SK-N-MC (cell line): ENCODE measurements at regions not wholly inside any gene's neighbourhood (a gene's known extent, or its start where the extent isn't known, plus 50 kb on each side); places are given as distances from the start of the nearest gene placed in this dataset.

Experiments used
- DNase-seq: peaks from one replicate; pipeline ENCODE4 v3.0.0-alpha.2; 2011; ENCODE audit warnings: low read depth, low spot score
- H3K27ac ChIP-seq: fragments of 200-600 bp; sonication (generic); 2 replicates; pipeline ENCODE4 v1.5.1; 2016; ENCODE audit warnings: mixed run types
- H3K36me3 ChIP-seq: fragments of 200-600 bp; sonication (generic); 2 replicates; pipeline ENCODE4 v1.6.1; 2017; ENCODE audit warnings: antibody characterized with exemption, low read length, mixed read lengths; ENCODE audit not compliant: insufficient read depth
- H3K4me3 ChIP-seq: fragments of 200-600 bp; sonication (generic); 2 replicates; pipeline ENCODE4 v1.5.1; 2016
- H3K9ac ChIP-seq: fragments of 200-600 bp; sonication (generic); 2 replicates; pipeline ENCODE4 v1.8.0; 2017; ENCODE audit warnings: mixed run types, mixed read lengths; ENCODE audit not compliant: insufficient read length
- H3K9me3 ChIP-seq: fragments of 200-600 bp; sonication (generic); 2 replicates; pipeline ENCODE4 v1.6.1; 2017; ENCODE audit warnings: low read depth, mild to moderate bottlenecking, antibody characterized with exemption, low read length, moderate library complexity, mixed read lengths
- EZH2 ChIP-seq: fragments of 200-600 bp; sonication (generic); IDR thresholded peaks from one replicate; pipeline ENCODE4 v1.6.1; 2017; ENCODE audit warnings: antibody characterized with exemption
- FOXP2 ChIP-seq: optimal IDR thresholded peaks from 2 replicates; pipeline ENCODE3; 2011; ENCODE audit warnings: mild to moderate bottlenecking, moderate library complexity; ENCODE audit not compliant: insufficient read depth; ENCODE audit errors: extremely low read length, control extremely low read depth
- POLR2AphosphoS5 ChIP-seq: IDR thresholded peaks from 2 replicates; pipeline ENCODE4 v1.6.1; 2012; ENCODE audit warnings: mild to moderate bottlenecking, low read depth, low read length, borderline replicate concordance

- Histone ChIP-seq H3K36me3 (no peaks in the 10 kb centered on the region), H3K9me3 (no peaks in the 10 kb centered on the region), H3K4me3 (no peak overlapping the region), H3K9ac (no peak overlapping the region), H3K27ac (no peak overlapping the region)
- TF ChIP-seq EZH2 (no peak), FOXP2 (no peak), POLR2AphosphoS5 (no peak)
- no peak for DNase-seq
Measured at GRCh38 chr5:171681677-171682076, 103.9 kb upstream of the SMIM23 start.

DNA sequence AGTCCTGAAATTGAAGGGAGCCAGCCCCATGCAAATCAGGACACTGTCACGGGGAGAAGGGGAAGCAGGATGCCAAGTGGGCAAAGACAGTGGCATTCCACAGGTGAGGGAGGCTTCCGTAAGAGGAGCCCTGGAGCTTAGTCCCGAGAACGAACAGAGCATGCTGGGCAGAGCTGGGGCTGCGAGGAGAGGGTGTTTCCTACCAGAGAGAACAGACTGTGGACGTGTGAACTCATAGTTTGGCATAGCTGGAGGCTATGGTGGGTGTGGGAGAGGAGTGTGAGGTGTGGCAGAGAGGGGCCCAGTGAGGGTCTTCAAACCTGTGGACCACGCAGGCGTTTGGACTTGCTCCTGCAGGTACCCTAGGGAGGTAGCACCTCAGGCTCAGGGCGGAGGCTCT, 102.8 kb upstream of the SMIM23 start:
- TF ChIP-seq FOXP2 (no peak), POLR2AphosphoS5 (no peak), EZH2 (no peak)
- no peaks in the 10 kb centered on the region for H3K9me3 ChIP-seq
- no peak overlapping the region for H3K4me3 ChIP-seq
- no peak for DNase-seq
- H3K9ac ChIP-seq: no peak overlapping the region
- H3K36me3 ChIP-seq: no peaks in the 10 kb centered on the region
- H3K27ac ChIP-seq: no peak overlapping the region

DNA sequence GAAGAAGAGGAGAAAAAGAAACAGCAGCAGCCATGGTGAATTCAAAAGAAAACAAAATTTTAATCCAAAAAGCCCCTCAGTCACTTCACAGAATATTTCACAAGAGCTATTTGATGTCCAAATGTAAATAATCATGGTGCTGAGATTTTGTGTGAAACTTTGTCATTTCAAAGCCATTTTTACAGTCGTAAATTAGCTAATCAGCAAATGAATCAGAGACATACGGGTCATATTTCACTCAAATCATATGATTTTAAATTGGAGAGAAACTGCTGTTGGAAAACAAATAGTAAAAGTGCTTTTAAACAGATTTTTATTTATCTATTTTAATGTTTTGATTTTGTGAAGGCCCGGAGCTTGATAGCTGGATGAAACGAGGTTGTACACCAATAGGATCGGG, 101.4 kb upstream of the SMIM23 start:
- DNase-seq: no peak
- H3K9ac ChIP-seq: no peak overlapping the region
- no peak overlapping the region for H3K4me3 ChIP-seq
- H3K36me3 ChIP-seq: no peaks in the 10 kb centered on the region
- H3K9me3 ChIP-seq: no peaks in the 10 kb centered on the region
- H3K27ac ChIP-seq: no peak overlapping the region
- TF ChIP-seq FOXP2 (no peak), EZH2 (no peak), POLR2AphosphoS5 (no peak)

DNA sequence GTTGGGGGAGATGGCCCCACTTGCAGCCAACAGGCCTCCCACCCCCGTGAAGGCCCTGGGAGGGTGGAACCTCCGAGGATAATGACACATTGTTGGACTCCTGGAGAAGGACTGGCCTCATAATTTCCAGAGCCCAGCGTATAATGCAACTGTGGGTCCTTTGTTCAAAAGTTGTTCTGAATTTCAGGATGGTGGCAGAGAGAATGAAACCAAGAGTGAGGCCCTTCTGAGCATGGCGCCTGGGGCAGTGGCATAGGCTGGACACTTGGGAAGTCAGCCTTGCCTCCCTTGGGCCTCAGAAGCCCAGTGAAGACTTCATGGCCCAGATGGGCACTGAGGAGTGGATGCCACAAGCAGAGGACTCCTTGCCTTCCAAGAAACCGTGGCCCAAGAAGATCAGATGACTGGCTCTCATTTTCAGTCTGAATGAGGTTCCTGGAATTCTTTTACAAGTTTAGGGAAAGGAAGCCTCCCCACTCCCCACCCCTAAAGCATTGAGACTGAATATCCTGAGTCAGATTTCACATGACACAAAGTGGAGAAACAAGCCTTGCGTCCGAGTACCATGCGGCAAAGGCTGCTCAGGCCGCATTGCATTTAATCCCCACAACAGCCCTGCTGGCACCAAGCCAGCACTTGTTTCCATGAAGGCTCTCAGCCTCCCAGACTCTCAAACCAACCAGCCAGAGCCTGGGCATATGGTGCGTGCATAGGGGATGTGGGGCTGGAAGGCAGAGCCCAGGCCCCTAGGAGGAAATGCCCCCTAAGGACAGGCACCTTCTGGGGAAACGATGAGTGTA, 96.7 kb upstream of the SMIM23 start:
- H3K4me3 ChIP-seq: no peak overlapping the region
- no peaks in the 10 kb centered on the region for H3K36me3 ChIP-seq
- DNase-seq: no peak
- H3K27ac ChIP-seq: no peak overlapping the region
- H3K9ac ChIP-seq: no peak overlapping the region
- H3K9me3 ChIP-seq: no peaks in the 10 kb centered on the region
- TF ChIP-seq EZH2 (no peak), FOXP2 (no peak), POLR2AphosphoS5 (no peak)

- no peak overlapping the region for H3K27ac ChIP-seq
- no peaks in the 10 kb centered on the region for H3K36me3 ChIP-seq
- DNase-seq: no peak
- H3K4me3 ChIP-seq: no peak overlapping the region
- H3K9ac ChIP-seq: no peak overlapping the region
- TF ChIP-seq EZH2: no peak
- no peak for TF ChIP-seq POLR2AphosphoS5
- TF ChIP-seq FOXP2: no peak
- H3K9me3 ChIP-seq: no peaks in the 10 kb centered on the region
Measured at GRCh38 chr5:171689853-171690417, 95.7 kb upstream of the SMIM23 start.

DNA sequence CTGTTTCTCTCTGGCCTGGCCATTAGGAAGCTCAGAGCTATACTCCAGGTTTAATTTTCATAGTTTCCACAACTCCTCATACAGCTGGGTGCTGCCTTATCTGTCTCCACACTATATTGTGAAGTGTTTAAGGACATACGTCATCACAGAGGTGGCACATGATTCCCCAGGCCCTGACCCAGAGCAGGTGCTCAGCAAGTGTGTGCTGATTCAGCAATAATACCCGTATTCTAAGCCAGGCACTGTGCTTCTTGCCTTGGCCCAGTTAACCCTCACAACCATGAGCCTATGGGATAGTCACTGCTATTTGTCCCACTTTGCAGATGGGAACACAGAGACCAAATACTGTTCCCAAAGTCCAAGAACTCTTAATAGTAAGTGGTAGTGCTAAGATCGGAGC, 93.5 kb upstream of the SMIM23 start:
- Histone ChIP-seq H3K27ac (no peak overlapping the region), H3K36me3 (no peaks in the 10 kb centered on the region), H3K9ac (no peak overlapping the region), H3K9me3 (no peaks in the 10 kb centered on the region), H3K4me3 (no peak overlapping the region)
- DNase-seq: no peak
- TF ChIP-seq EZH2 (no peak), POLR2AphosphoS5 (no peak), FOXP2 (no peak)

- Histone ChIP-seq H3K4me3 (no peak overlapping the region), H3K36me3 (no peaks in the 10 kb centered on the region), H3K9ac (no peak overlapping the region), H3K9me3 (no peaks in the 10 kb centered on the region), H3K27ac (no peak overlapping the region)
- TF ChIP-seq POLR2AphosphoS5 (no peak), EZH2 (no peak), FOXP2 (no peak)
- DNase-seq: no peak
Measured at GRCh38 chr5:171692936-171693335, 92.7 kb upstream of the SMIM23 start.

GRCh38 chr5:171693412-171693811, 92.2 kb upstream of the SMIM23 start:
- H3K9me3 ChIP-seq: no peaks in the 10 kb centered on the region
- H3K36me3 ChIP-seq: no peaks in the 10 kb centered on the region
- no peak overlapping the region for H3K9ac ChIP-seq
- H3K4me3 ChIP-seq: no peak overlapping the region
- no peak for TF ChIP-seq EZH2
- TF ChIP-seq POLR2AphosphoS5: no peak
- TF ChIP-seq FOXP2: no peak
- DNase-seq: no peak
- no peak overlapping the region for H3K27ac ChIP-seq
